Upper lobe of left lung (tissue), 6 donors: ENCODE measurements at regions not wholly inside any gene's neighbourhood (a gene's known extent, or its start where the extent isn't known, plus 50 kb on each side); places are given as distances from the start of the nearest gene placed in this dataset.

Experiments
- ATAC-seq, 2 donors: fragments of 200-7000 bp; cut with Tn5 transposase; one replicate each; pipeline ENCODE4 v1.9.1; 2022; ENCODE audit warnings: mild to moderate bottlenecking in 2 of 2, moderate library complexity in 2 of 2; ENCODE audit not compliant: low FRiP score in 2 of 2
- DNase-seq, 2 donors: peaks; one replicate each; pipeline ENCODE4 v3.0.0-alpha.2; 2019 to 2020
- H3K27ac ChIP-seq, 4 donors: fragments of 200-600 bp; sonication (generic); one replicate each; pipeline ENCODE4 v1.5.1; 2016 to 2019
- H3K27me3 ChIP-seq, 4 donors: fragments of 200-600 bp; sonication (generic); one replicate each; pipeline ENCODE4 v1.5.1; 2017 to 2019
- H3K36me3 ChIP-seq, 4 donors: fragments of 200-600 bp; sonication (generic); one replicate each; pipeline ENCODE4 v1.5.1; 2016 to 2019
- H3K4me1 ChIP-seq, 4 donors: fragments of 200-600 bp; sonication (generic); one replicate each; pipeline ENCODE4 v1.5.1; 2018 to 2019
- H3K4me3 ChIP-seq, 4 donors: fragments of 200-600 bp; sonication (generic); one replicate each; pipeline ENCODE4 v1.5.1; 2017 to 2019; ENCODE audit warnings: mild to moderate bottlenecking in 2 of 4, moderate library complexity in 1 of 4
- H3K9me3 ChIP-seq, 4 donors: fragments of 200-600 bp; sonication (generic); one replicate each; pipeline ENCODE4 v1.5.1; 2018 to 2019
- CTCF ChIP-seq, 6 experiments: fragments of 450-650 bp in 4 of 6; fragments of 200-600 bp in 2 of 6; sonication (generic) in 2 of 6; IDR thresholded peaks; one replicate each; pipeline ENCODE4 v1.5.1; 2016 to 2019; ENCODE audit warnings: antibody characterized with exemption in 6 of 6
- EP300 ChIP-seq, 4 donors: sonication (generic); formaldehyde crosslinking; IDR thresholded peaks; one replicate each; pipeline ENCODE4 v1.5.1; 2017; ENCODE audit warnings: antibody characterized with exemption in 4 of 4, control low read depth in 2 of 4
- POLR2A ChIP-seq, 4 donors: fragments of 450-650 bp; IDR thresholded peaks; one replicate each; pipeline ENCODE4 v1.5.1; 2016 to 2017; ENCODE audit warnings: antibody characterized with exemption in 4 of 4, mild to moderate bottlenecking in 2 of 4
- POLR2AphosphoS5 ChIP-seq, 2 donors: sonication (generic); formaldehyde crosslinking; IDR thresholded peaks; one replicate each; pipeline ENCODE4 v1.5.1; 2017; ENCODE audit warnings: antibody characterized with exemption in 2 of 2
- WGBS, 2 donors: methylation state at CpG; one replicate each; pipeline ENCODE4 v1.1.5; 2017 to 2018; 5-methylcytosine and 5-hydroxymethylcytosine counted together
- donor health status: DM: no; HTN: no; CAD: no; lungs with moderate emphysema.
- donor health status: DM: no; HTN: yes; CAD: no; lungs with severe emphysema.

GRCh38 chr11:121936781-121937447 lies 179.1 kb downstream of the BLID start:
- Histone ChIP-seq H3K9me3 (no peaks in the 10 kb centered on the region), H3K4me1 (no peaks in the 10 kb centered on the region), H3K27me3 (no peaks in the 10 kb centered on the region), H3K27ac (no peak overlapping the region), H3K4me3 (no peak overlapping the region), H3K36me3 (no peaks in the 10 kb centered on the region)
- no peak for DNase-seq
- WGBS, 2 donors: 69 to 76% methylated on average over 5 of the region's 5 CpGs
- no peak for ATAC-seq
- no peak for TF ChIP-seq CTCF (IDR thresholded peaks at IDR 0.05)
- TF ChIP-seq POLR2AphosphoS5 (IDR thresholded peaks at IDR 0.05): no peak

DNA sequence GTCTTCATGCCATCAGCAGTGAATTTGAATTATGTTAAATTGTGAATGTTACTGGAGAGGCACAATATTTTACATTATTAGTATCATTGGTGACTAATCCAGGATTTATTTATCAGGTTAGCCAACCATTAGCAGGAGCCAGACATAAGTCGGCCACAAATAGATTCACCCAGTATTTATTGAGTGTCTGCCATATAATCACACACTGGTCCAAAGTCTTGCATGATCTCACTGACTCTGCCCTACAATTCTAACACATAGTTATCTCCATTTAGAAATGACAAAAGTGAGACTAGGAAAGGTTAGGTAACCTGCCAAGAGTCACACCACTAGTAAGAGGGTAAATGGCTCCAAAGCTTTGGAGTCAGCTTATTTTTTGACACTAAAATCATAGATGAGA lies 179.6 kb downstream of the BLID start:
- TF ChIP-seq CTCF (IDR thresholded peaks at IDR 0.05): no peak
- TF ChIP-seq POLR2A (IDR thresholded peaks at IDR 0.05): no peak
- TF ChIP-seq POLR2AphosphoS5 (IDR thresholded peaks at IDR 0.05): no peak
- TF ChIP-seq EP300 (IDR thresholded peaks at IDR 0.05): no peak
- ATAC-seq (no peak), DNase-seq (no peak)
- Histone ChIP-seq H3K9me3 (no peaks in the 10 kb centered on the region), H3K4me3 (no peak overlapping the region), H3K36me3 (no peaks in the 10 kb centered on the region), H3K4me1 (no peaks in the 10 kb centered on the region), H3K27ac (no peak overlapping the region), H3K27me3 (no peaks in the 10 kb centered on the region)
- 76 to 96% methylated on average over 1 of the region's 1 CpG for WGBS, 2 donors

DNA sequence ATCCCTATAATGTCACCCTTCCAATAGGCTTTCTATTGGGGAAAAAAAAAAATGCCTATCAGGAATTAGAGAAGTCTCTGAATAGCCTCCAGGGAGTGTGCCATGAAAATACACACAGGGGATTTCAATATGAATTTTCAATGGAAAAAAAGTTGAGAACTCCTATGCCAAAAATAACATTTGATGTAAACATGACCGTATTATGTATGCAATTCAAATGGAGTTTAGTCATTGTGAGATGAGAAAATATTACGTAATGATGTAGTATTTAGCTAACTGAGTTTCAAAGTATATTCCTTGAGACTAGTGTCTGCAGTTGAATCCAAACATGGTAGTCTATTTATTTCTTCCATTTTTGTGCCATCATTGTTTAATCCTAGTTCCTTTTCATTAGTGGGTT lies 182.3 kb downstream of the BLID start:
- DNase-seq: no peak
- TF ChIP-seq EP300 (IDR thresholded peaks at IDR 0.05) (no peak), POLR2A (IDR thresholded peaks at IDR 0.05) (no peak), POLR2AphosphoS5 (IDR thresholded peaks at IDR 0.05) (no peak), CTCF (IDR thresholded peaks at IDR 0.05) (no peak)

DNA sequence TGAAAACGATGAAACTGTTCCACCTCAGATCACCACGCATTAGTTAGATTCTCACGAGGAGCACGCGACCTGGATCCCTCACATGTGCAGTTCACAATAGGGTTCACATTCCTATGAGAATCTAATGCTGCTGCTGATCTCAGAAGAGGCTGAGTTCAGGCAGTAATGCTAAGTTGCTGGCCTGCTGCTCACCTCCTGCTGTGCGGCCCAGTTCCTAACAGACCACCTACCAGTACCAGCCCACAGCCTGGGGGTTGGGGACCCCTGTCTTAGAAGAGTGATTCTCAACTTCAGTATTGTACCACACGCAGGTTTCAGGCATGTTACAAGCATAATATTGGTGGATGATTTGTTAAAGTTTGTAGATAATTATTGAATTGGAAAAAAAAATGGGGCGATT lies 182.7 kb downstream of the BLID start:
- no peak for DNase-seq
- Histone ChIP-seq H3K4me1 (peaks cover 0 to 13% (median 6%) of the 10 kb centered on the region in 4 donors), H3K9me3 (no peaks in the 10 kb centered on the region), H3K4me3 (no peak overlapping the region), H3K36me3 (no peaks in the 10 kb centered on the region), H3K27me3 (no peaks in the 10 kb centered on the region), H3K27ac (no peak overlapping the region)
- TF ChIP-seq POLR2A (IDR thresholded peaks at IDR 0.05) (no peak), POLR2AphosphoS5 (IDR thresholded peaks at IDR 0.05) (no peak), CTCF (IDR thresholded peaks at IDR 0.05) (no peak), EP300 (IDR thresholded peaks at IDR 0.05) (no peak)
- WGBS, 2 donors: 95 to 97% methylated on average over 7 to 8 of the region's 8 CpGs
- ATAC-seq: no peak

More for the DNA sequence above, 182.3 kb downstream of the BLID start:
- no peak for ATAC-seq
- Histone ChIP-seq H3K4me1 (peaks cover 0 to 13% (median 6%) of the 10 kb centered on the region in 4 donors), H3K27ac (no peak overlapping the region), H3K4me3 (no peak overlapping the region), H3K9me3 (no peaks in the 10 kb centered on the region), H3K36me3 (no peaks in the 10 kb centered on the region), H3K27me3 (no peaks in the 10 kb centered on the region)
- 69 to 78% methylated on average over 2 of the region's 2 CpGs for WGBS, 2 donors

DNA sequence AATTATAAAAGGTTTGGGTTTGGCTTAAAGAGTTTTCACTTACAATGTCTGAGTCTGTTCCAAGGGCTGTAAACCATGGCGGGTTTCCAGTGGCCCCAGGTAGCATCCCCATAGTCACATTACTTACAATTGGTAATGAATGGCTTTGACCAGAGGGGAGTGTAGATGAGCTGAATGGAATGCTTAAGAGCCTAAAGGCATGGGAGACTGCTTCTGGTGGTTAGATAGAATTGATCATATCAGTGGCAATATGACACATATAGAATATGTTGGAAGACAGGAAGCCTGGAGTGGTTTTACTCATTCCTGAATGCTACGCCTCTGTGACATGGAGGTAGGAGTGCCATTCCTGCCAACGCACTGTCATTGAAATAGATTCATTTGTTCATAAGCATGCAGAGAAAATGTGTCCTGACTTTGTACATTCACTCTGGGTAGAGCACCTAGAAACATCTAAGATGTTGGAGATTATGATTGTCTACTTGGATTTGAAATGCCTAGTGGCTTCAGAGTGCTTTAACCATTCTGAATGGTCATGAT lies 183.3 kb downstream of the BLID start:
- no peaks in the 10 kb centered on the region for H3K27me3 ChIP-seq
- WGBS, 2 donors: 95 to 97% methylated on average over 3 of the region's 3 CpGs
- no peaks in the 10 kb centered on the region for H3K36me3 ChIP-seq
- H3K4me3 ChIP-seq: no peak overlapping the region
- DNase-seq (no peak), ATAC-seq (no peak)
- no peak for TF ChIP-seq POLR2AphosphoS5 (IDR thresholded peaks at IDR 0.05)
- no peak for TF ChIP-seq CTCF (IDR thresholded peaks at IDR 0.05)
- H3K4me1 ChIP-seq: peaks cover 0 to 13% (median 6%) of the 10 kb centered on the region in 4 donors
- H3K27ac ChIP-seq: no peak overlapping the region
- H3K9me3 ChIP-seq: no peaks in the 10 kb centered on the region
